Neuron (in vitro differentiated cells): ENCODE measurements at regions not wholly inside any gene's neighbourhood (a gene's known extent, or its start where the extent isn't known, plus 50 kb on each side); places are given as distances from the start of the nearest gene placed in this dataset.
"Not testable (repeated sequence)": the region's sequence is repeated elsewhere in the genome, so short reads cannot be mapped to it uniquely, and the experiment has no call there.

Source experiments
- H2AFZ ChIP-seq: one replicate; pipeline ENCODE4 v1.6.1; 2013; ENCODE audit warnings: low read depth, mild to moderate bottlenecking, inconsistent platforms, low read length, moderate library complexity
- H3K27me3 ChIP-seq: one replicate; pipeline ENCODE4 v1.6.1; 2013; ENCODE audit warnings: low read length; ENCODE audit not compliant: insufficient read depth
- H3K36me3 ChIP-seq: one replicate; pipeline ENCODE4 v1.6.1; 2013; ENCODE audit warnings: low read length; ENCODE audit not compliant: insufficient read depth
- H3K4me1 ChIP-seq: one replicate; pipeline ENCODE4 v1.6.1; 2013; ENCODE audit warnings: low read length; ENCODE audit not compliant: insufficient read depth
- H3K4me3 ChIP-seq: 2 replicates; pipeline ENCODE4 v1.5.1; 2013; ENCODE audit warnings: mild to moderate bottlenecking, low read length, moderate library complexity
- H3K9me3 ChIP-seq: one replicate; pipeline ENCODE4 v1.6.1; 2013; ENCODE audit warnings: low read length

DNA sequence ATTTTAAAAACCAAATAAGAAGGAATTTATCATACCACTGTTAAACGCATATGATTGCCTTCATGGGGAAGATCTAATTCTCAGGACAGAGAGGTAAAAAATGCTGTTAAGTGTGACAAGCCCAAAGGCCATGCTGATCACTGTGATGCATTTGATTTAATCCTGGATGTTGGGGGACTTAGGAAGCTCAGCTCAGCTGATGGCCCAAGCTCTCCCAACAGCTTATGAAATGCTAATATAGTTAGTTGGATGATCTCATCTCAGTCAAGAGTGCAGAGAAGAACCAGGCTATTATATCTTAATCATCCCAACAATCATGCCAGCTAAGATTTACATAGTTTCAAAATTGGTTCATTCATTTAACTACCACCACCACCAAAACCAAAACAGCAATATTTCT lies 340.0 kb downstream of the IL20RB start:
- no peaks in the 10 kb centered on the region for H3K27me3 ChIP-seq
- no peaks in the 10 kb centered on the region for H3K36me3 ChIP-seq
- no peaks in the 10 kb centered on the region for H3K9me3 ChIP-seq
- no peaks in the 10 kb centered on the region for H3K4me1 ChIP-seq
- H2AFZ ChIP-seq: no peak overlapping the region
- no peak overlapping the region for H3K4me3 ChIP-seq

DNA sequence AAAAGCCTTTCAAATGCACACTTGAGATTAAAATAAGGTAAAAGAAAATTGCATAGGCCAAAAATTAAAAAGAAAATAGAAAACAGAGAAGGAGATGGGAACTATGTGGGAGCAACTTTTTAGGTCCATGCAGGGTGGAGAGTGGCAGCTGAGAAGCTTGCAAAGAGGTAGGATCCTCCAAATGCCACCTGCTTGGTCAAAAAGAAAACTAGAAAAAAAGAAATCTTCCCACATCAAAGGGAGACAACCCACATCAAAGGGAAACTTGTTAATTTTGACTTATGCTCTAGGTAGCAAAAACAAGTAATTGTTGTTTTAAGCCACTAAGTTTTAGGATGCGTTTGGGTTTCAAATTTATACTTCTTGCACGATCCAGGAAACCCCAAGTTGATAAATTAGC lies 342.9 kb downstream of the IL20RB start:
- Histone ChIP-seq H2AFZ (no peak overlapping the region), H3K27me3 (no peaks in the 10 kb centered on the region), H3K9me3 (no peaks in the 10 kb centered on the region), H3K36me3 (no peaks in the 10 kb centered on the region), H3K4me3 (no peak overlapping the region), H3K4me1 (no peaks in the 10 kb centered on the region)

DNA sequence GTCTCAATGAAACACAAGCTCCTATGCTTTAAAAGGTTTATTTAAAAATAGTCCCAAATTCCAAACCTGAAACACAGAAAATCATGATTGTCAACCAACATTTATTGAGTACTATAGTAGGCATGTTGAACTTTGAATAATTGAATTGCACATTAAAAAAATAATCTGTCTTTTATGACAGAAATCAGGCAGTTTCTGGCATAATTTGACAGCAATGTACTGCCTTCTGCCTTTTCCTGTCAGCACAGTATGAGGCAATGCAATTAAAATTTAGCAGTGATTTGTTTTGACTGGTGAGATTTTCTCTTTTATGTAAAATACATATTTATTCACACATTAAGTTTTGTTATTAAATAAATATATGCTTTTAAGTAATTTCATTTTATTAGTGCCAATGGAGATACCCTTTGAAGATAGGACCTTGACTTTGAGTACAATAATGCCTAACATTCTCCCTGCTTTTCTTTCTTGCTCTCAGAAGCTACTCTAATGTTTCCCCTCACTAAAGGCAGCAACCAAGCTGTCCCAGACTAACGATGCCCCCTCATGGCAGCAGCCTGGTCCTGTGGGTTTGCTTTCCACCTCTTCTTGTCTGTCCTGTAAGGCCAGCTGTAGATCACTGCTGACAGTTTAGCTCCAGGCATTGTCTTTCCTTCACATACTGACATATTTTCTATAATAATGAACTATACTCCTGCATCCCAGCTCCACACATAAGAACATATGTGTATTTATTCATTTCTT lies 346.7 kb downstream of the IL20RB start:
- no peaks in the 10 kb centered on the region for H3K36me3 ChIP-seq
- H3K4me3 ChIP-seq: no peak overlapping the region
- H3K4me1 ChIP-seq: no peaks in the 10 kb centered on the region
- no peak overlapping the region for H2AFZ ChIP-seq
- no peaks in the 10 kb centered on the region for H3K27me3 ChIP-seq
- no peaks in the 10 kb centered on the region for H3K9me3 ChIP-seq

DNA sequence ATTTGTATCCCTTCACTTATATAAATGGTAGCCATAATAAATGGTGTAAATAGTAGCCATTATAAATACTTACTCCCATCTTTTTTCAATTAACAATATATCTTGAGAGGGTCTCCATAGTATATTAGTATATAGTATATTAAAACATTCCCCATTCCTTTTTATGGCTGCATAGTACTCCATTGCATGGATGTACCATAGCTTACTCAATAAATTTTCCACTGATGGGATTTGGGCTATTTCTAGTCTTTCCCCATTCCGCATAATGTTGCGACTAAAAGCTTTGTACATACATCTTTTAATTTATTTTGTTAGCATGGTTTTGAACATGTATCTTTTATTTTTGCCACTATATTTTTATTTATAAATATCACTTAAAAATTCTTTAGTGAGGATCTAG lies 366.3 kb downstream of the IL20RB start:
- Histone ChIP-seq H3K27me3 (no peaks in the 10 kb centered on the region), H3K9me3 (no peaks in the 10 kb centered on the region), H2AFZ (no peak overlapping the region), H3K4me1 (no peaks in the 10 kb centered on the region), H3K36me3 (no peaks in the 10 kb centered on the region), H3K4me3 (no peak overlapping the region)

DNA sequence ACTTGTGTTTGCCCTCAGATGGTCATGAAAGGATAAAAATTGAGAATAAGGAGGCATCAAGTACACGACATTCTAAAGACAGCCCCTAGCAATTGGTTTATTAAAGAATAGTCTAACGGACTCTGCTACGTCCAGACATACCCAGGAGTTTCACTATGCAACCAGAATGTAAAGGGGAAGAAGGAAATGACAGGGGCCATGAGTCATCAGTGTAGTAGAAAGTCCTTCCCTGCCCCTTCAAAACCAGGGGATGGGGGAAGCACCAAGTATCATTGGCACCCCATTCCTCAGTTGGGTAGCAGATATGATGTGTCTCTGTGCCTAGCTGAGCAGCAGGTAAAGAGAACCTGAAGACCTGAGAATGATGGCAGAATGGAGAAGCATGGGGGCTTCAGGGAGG lies 367.4 kb downstream of the IL20RB start:
- Histone ChIP-seq H3K9me3 (no peaks in the 10 kb centered on the region), H3K36me3 (no peaks in the 10 kb centered on the region), H3K4me3 (no peak overlapping the region), H3K4me1 (no peaks in the 10 kb centered on the region), H2AFZ (no peak overlapping the region), H3K27me3 (no peaks in the 10 kb centered on the region)

DNA sequence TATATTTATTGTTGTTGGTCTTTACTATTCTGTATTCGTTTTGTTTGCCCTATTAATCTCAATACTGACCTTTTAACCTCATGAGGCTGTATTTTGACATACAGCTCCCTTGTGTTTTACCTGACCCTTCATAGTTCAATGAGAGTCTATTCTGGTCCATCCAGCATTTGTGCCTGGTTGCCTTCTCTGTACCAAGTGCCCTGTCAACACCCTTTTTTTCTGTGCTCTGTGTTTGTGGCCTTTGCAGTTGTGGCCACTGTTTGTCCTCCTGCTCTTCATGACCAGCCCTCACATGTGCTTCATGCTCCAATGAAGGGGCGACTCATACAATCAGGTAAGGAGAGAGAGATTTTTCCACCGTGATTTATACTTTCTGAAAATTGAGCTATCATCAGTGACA lies 368.2 kb downstream of the IL20RB start:
- Histone ChIP-seq H3K9me3 (no peaks in the 10 kb centered on the region), H3K36me3 (no peaks in the 10 kb centered on the region)

DNA sequence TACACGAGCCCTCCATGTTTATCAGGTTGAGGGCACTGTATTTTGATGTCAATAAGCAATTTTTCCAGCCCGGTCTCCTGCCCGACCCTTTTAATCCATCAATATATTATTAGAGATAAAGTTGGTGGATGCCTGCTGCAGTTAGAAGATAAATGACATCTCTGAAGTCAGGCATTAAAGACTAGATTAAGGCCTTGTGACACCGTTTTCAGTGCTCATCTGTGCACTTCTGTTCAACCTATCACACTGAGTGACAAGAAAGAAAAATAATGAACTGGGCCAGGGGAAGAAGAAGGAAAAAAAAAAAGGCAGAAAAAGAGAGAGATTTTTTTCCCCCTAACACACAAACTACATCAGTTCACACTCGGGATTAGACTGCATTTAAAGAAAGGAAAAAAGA lies 371.8 kb downstream of the IL20RB start:
- H3K4me3 ChIP-seq: no peak overlapping the region
- no peaks in the 10 kb centered on the region for H3K27me3 ChIP-seq
- H2AFZ ChIP-seq: no peak overlapping the region
- no peaks in the 10 kb centered on the region for H3K36me3 ChIP-seq
- no peaks in the 10 kb centered on the region for H3K4me1 ChIP-seq
- no peaks in the 10 kb centered on the region for H3K9me3 ChIP-seq

More for the DNA sequence above, 368.2 kb downstream of the IL20RB start:
- Histone ChIP-seq H2AFZ (no peak overlapping the region), H3K27me3 (no peaks in the 10 kb centered on the region), H3K4me1 (no peaks in the 10 kb centered on the region), H3K4me3 (no peak overlapping the region)

DNA sequence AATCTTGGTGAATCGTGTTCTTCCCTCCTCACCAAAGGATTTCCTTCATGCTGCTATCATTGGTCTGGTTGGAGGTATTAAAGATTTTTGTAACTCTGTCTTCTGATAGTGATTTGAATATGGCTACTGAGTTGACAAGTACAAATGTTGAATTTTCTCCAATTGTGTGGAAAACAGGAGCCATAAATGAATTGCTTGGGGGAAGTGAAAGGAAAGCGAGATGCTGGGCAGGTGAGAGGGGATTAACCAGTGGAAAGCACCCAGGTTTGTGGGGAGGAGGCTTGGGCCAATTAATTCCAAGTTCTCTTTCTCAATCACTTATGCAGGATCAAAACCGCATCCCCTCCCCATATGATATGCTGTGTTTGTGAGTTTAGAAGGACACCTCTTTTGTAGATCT lies 372.5 kb downstream of the IL20RB start:
- Histone ChIP-seq H3K36me3 (no peaks in the 10 kb centered on the region), H3K9me3 (no peaks in the 10 kb centered on the region), H2AFZ (no peak overlapping the region), H3K4me3 (no peak overlapping the region), H3K4me1 (no peaks in the 10 kb centered on the region), H3K27me3 (no peaks in the 10 kb centered on the region)

DNA sequence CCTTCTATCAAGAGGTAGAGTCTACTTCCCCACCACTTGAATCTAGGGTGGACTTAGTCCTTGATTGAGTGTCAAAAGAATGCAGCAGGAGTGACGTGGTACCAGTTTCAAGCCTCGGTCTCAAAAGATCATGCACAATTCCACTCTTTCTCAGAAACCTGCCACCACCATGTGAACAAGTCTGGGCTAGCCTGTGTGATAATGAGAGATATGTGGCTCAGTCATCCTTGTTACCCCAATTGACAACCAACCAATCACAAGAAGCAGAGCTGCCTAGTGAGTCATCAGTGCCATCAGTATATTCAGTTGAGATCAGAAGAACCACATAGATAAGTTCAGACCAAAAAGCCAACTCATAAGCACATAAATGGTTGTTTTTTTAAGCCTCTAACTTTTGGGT lies 374.5 kb downstream of the IL20RB start:
- no peaks in the 10 kb centered on the region for H3K27me3 ChIP-seq
- H3K4me3 ChIP-seq: no peak overlapping the region
- no peak overlapping the region for H2AFZ ChIP-seq

DNA sequence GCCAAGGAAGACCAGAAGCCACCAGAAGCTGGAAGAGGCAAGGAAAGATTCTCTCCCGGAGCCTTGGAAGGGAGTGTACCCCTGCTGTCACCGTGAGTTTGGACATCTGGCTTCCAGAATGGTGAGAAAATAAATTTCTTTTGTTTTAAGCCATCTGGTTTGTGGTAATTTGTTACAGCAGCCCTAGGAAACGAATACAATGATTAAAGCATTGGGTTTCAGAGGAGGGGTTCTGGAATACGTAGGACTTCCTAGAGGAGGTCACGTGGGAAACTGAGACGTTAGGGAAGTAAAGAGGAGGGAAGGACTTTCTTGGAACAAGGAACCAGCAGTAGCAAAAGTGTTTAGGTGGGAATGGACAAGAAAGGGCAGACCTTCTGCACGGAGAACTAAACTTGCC lies 377.7 kb downstream of the IL20RB start:
- H3K9me3 ChIP-seq: no peaks in the 10 kb centered on the region
- no peak overlapping the region for H3K4me3 ChIP-seq
- no peaks in the 10 kb centered on the region for H3K27me3 ChIP-seq
- H3K36me3 ChIP-seq: no peaks in the 10 kb centered on the region
- H3K4me1 ChIP-seq: no peaks in the 10 kb centered on the region
- H2AFZ ChIP-seq: no peak overlapping the region

More for the DNA sequence above, 374.5 kb downstream of the IL20RB start:
- Histone ChIP-seq H3K9me3 (no peaks in the 10 kb centered on the region), H3K4me1 (no peaks in the 10 kb centered on the region), H3K36me3 (no peaks in the 10 kb centered on the region)

DNA sequence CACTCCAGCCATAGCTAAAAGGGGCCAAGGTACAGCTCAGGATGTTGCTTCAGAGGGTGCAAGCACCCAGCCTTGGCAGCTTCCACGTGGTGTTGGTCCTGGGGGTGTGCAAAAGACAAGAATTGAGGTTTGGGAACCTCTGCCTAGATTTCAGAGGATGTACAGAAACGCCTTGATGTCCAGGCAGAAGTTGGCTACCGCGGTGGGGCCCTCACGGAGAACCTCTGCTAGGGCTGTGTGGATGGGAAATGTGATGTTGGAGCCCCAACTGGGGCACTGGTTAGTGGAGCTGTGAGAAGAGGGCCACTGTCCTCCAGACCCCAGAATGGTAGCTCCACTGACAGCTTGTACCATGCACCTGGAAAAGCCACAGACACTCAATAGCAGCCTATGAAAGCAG lies 380.6 kb downstream of the IL20RB start:
- H3K27me3 ChIP-seq, H2AFZ ChIP-seq, H3K4me1 ChIP-seq, H3K36me3 ChIP-seq, H3K4me3 ChIP-seq, H3K9me3 ChIP-seq: not testable (repeated sequence)

DNA sequence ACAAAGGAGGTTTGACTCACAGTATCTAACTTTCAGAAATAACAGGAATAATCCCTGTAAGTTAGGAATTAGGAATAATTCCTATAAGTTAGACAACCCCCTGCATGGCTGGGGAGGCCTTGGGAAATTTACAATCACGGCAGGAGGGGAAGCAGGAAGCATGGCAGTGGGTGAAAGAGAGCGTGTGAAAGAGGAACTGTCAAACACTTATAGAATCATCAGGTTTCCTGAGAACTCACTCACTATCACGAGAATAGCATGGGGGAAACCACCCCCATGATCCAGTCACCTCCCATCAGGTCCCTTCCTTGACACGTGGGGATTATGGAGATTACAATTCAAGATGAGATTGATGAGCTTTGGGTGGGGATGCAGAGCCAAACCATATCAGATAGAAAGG lies 385.5 kb downstream of the IL20RB start:
- H3K4me3 ChIP-seq: no peak overlapping the region
- H3K27me3 ChIP-seq: no peaks in the 10 kb centered on the region
- H2AFZ ChIP-seq: no peak overlapping the region
- H3K9me3 ChIP-seq: no peaks in the 10 kb centered on the region
- H3K36me3 ChIP-seq: no peaks in the 10 kb centered on the region
- H3K4me1 ChIP-seq: no peaks in the 10 kb centered on the region

DNA sequence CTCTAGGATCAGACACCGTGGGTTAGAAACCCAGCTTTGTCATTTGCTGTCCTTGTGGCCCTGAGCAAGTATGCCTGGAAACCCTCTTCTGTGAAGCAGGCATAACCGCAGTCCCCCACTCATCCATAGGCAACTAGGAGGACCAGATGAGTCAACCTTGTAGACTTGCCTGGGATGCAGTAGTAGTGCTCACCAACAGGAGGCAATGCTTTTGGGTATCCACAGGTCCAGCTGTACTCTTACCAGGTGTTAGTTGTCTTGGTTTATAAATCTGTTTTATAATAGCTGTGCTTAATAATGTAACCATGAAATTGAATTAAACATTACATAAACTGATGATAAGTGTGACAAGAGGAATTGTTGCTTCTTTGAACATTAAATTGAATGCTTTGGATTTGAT lies 389.3 kb downstream of the IL20RB start:
- Histone ChIP-seq H3K27me3 (no peaks in the 10 kb centered on the region), H3K36me3 (no peaks in the 10 kb centered on the region), H3K4me3 (no peak overlapping the region)

DNA sequence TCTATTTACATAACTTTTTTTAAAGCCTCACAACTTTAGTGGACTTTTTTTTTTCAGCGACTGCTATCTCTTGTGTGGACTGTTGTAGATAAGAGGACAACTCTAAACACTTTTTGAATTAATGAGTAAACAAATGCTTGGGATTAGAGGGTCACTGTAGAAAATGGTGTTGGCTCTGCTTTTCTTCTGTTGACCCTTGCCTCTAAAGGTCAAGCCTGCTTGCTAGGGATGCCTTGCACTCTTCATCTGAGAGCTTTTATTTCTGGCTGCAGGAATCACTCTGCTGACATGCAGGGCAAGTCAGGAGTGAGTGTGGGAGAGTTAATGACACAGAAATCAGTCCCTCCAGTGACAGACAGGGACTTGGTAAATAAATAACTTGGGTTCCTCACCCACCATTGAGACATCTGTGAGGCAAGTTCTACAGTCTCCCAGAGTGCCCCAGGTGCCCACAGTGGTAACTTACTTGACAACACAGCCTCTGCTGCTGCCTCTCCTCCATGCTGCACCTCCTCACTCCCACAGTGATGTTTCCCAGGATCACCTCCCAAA lies 390.1 kb downstream of the IL20RB start:
- Histone ChIP-seq H2AFZ (no peak overlapping the region), H3K36me3 (no peaks in the 10 kb centered on the region), H3K4me1 (no peaks in the 10 kb centered on the region), H3K4me3 (no peak overlapping the region), H3K9me3 (no peaks in the 10 kb centered on the region), H3K27me3 (no peaks in the 10 kb centered on the region)

More for the DNA sequence above, 389.3 kb downstream of the IL20RB start:
- H3K9me3 ChIP-seq: no peaks in the 10 kb centered on the region
- no peak overlapping the region for H2AFZ ChIP-seq
- no peaks in the 10 kb centered on the region for H3K4me1 ChIP-seq
